ENCODE measurements at regions not wholly inside any gene's neighbourhood (a gene's known extent, or its start where the extent isn't known, plus 50 kb on each side); places are given as distances from the start of the nearest gene placed in this dataset.
A peak's percentile ranks its signal among the peaks of the same experiment; 100 is the strongest.

- Histone ChIP-seq H3K27me3 (replicated peaks; ENCODE audit: insufficient read depth) (no peaks in the 10 kb centered on the region), H3K36me3 (no peaks in the 10 kb centered on the region), H3K9me3 (no peaks in the 10 kb centered on the region), H3K4me1 (ENCODE audit: control insufficient read depth in 1 of 2, low read depth in 2 of 2) (peaks cover 23 to 45% of the 10 kb centered on the region in 2 donors), H3K4me3 (peak overlapping the region; percentile 25), H3K27ac (peak overlapping the region in 1 of 2 donors; percentile 49)
- ATAC-seq (ENCODE audit: insufficient number of reproducible peaks, low FRiP score, low read depth) (no peak), DNase-seq (ENCODE audit: low spot score) (no peak)
- no peak for TF ChIP-seq CTCF (IDR thresholded peaks at IDR 0.05)
These were observed 321.5 kb downstream of the RND3 start for GRCh38 chr2:150165988-150166312.

GRCh38 chr2:150165442-150165841 lies 322.0 kb downstream of the RND3 start:
- H3K9me3 ChIP-seq, result no peaks in the 10 kb centered on the region
- no peak overlapping the region for H3K4me3 ChIP-seq
- DNase-seq (ENCODE audit: low spot score) (no peak), ATAC-seq (ENCODE audit: insufficient number of reproducible peaks, low FRiP score, low read depth) (no peak)
- no peaks in the 10 kb centered on the region for H3K27me3 ChIP-seq (replicated peaks; ENCODE audit: insufficient read depth)
- TF ChIP-seq CTCF (IDR thresholded peaks at IDR 0.05), result no peak
- peaks cover 23 to 45% of the 10 kb centered on the region in 2 donors for H3K4me1 ChIP-seq (ENCODE audit: control insufficient read depth in 1 of 2, low read depth in 2 of 2)
- H3K27ac ChIP-seq, result no peak overlapping the region
- H3K36me3 ChIP-seq, result no peaks in the 10 kb centered on the region

- Histone ChIP-seq H3K4me3 (no peak overlapping the region), H3K27ac (no peak overlapping the region), H3K36me3 (no peaks in the 10 kb centered on the region), H3K9me3 (no peaks in the 10 kb centered on the region), H3K27me3 (replicated peaks; ENCODE audit: insufficient read depth) (no peaks in the 10 kb centered on the region), H3K4me1 (ENCODE audit: control insufficient read depth in 1 of 2, low read depth in 2 of 2) (peaks cover 8 to 20% of the 10 kb centered on the region in 2 donors)
- DNase-seq (ENCODE audit: low spot score), result no peak
- ATAC-seq (ENCODE audit: insufficient number of reproducible peaks, low FRiP score, low read depth), result no peak
- TF ChIP-seq CTCF (IDR thresholded peaks at IDR 0.05), result no peak
These were observed 325.1 kb downstream of the RND3 start for GRCh38 chr2:150162241-150162942.

GRCh38 chr2:150160058-150160457 lies 327.4 kb downstream of the RND3 start:
- TF ChIP-seq CTCF (IDR thresholded peaks at IDR 0.05), result no peak
- no peak overlapping the region for H3K4me3 ChIP-seq
- H3K36me3 ChIP-seq, result no peaks in the 10 kb centered on the region
- H3K27ac ChIP-seq, result no peak overlapping the region
- H3K4me1 ChIP-seq (ENCODE audit: control insufficient read depth in 1 of 2, low read depth in 2 of 2), result no peaks in the 10 kb centered on the region
- no peaks in the 10 kb centered on the region for H3K9me3 ChIP-seq
- no peak for DNase-seq (ENCODE audit: low spot score)
- no peak for ATAC-seq (ENCODE audit: insufficient number of reproducible peaks, low FRiP score, low read depth)
- H3K27me3 ChIP-seq (replicated peaks; ENCODE audit: insufficient read depth), result no peaks in the 10 kb centered on the region

GRCh38 chr2:150159300-150159699 lies 328.2 kb downstream of the RND3 start:
- Histone ChIP-seq H3K4me3 (no peak overlapping the region), H3K27ac (no peak overlapping the region), H3K27me3 (replicated peaks; ENCODE audit: insufficient read depth) (no peaks in the 10 kb centered on the region), H3K36me3 (no peaks in the 10 kb centered on the region), H3K9me3 (no peaks in the 10 kb centered on the region), H3K4me1 (ENCODE audit: control insufficient read depth in 1 of 2, low read depth in 2 of 2) (no peaks in the 10 kb centered on the region)
- ATAC-seq (ENCODE audit: insufficient number of reproducible peaks, low FRiP score, low read depth), result no peak
- TF ChIP-seq CTCF (IDR thresholded peaks at IDR 0.05), result no peak
- DNase-seq (ENCODE audit: low spot score), result no peak

Measured in thoracic aorta (tissue), 2 donors.